ENCODE measurements at regions not wholly inside any gene's neighbourhood (a gene's known extent, or its start where the extent isn't known, plus 50 kb on each side); places are given as distances from the start of the nearest gene placed in this dataset.

GRCh38 chr2:2828774-2829368, 497.8 kb upstream of the MYT1L start:
- no peak for DNase-seq (ENCODE audit: low read depth)

DNA sequence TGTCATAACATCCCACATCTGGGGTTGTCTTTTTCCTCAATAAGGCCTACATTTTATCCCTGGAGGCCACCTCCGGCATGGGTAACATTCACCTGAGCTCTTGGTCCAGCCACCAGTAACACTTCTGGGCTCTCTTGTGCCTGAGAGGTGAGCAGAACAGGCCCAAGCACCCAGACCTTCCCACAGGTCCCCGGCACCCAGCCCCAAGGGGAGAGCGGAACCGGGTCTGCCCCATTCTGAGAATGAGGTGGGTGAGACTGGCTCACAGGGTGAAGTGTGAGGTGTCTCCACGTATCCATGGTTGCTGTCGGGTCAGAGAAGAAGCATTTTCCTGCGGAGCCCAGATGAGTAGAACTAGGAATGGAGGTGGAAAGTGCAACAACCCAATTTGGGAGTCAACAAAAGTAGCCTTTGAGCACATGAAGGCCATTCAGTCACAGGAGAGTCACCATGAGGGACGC, 496.7 kb upstream of the MYT1L start:
- DNase-seq (ENCODE audit: low read depth), result no peak

GRCh38 chr2:2827046-2827636, 496.1 kb upstream of the MYT1L start:
- DNase-seq (ENCODE audit: low read depth), result no peak

DNA sequence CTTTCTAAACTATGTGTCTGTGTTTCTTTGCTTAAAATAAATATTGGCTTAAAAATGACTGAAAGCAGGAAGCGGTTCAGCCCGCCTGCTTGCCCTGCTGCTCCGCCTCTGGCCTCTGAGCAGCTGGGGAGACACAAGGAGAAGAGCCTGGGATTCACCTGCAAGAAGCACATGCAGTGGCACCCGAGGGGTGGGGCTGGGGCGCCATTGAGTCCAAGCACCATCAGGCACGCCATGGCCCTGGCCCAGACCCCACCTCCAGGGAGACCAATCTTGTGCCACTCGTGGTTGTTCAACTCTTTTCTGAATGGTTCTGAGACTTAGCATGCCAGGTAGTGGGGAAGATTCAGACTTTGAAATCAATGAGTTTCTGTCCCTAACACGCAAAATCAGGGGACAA, 495.5 kb upstream of the MYT1L start:
- no peak for DNase-seq (ENCODE audit: low read depth)

GRCh38 chr2:2826209-2826551, 495.1 kb upstream of the MYT1L start:
- DNase-seq (ENCODE audit: low read depth), result no peak

GRCh38 chr2:2825516-2826208, 494.6 kb upstream of the MYT1L start:
- no peak for DNase-seq (ENCODE audit: low read depth)

DNA sequence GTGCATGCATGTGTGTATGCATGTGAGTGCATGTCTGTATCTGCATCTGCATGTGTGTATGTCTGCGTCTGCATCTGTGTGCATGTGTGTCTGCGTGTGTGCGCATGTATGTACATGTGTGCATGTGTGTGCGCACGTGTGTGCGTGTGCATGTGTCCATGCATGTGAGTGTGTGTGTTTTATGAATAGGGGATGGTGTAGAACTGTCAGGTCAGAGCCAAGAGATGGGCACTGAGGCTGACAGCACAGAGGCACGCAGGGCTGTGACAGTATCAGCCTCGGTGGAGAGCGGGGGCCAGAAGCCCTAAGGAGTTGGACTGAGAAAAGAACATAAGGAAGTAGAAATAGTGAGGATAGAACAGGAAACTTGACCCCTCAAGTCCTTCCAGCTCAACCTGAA, 494.0 kb upstream of the MYT1L start:
- DNase-seq (ENCODE audit: low read depth), result no peak

DNA sequence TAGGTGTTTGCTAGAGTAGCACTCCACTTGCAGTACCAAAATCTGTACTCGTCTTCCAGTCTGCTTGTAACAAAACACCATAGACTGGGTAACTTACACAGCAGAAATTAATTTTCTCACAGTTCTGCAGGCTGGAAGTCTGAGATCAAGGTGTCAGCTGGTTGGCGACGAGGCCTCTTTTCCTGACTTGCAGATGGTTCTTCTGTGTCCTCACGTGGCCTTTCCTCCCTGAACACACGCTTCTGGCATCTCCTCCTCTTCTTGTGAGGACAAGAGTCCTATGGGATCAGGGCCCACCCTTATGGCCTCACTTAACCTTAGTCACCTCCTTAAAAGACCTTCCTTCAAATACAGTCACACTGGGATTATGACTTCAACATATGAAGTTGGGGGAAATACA, 493.5 kb upstream of the MYT1L start:
- no peak for DNase-seq (ENCODE audit: low read depth)

GRCh38 chr2:2823061-2823753, 492.1 kb upstream of the MYT1L start:
- DNase-seq (ENCODE audit: low read depth), result no peak

DNA sequence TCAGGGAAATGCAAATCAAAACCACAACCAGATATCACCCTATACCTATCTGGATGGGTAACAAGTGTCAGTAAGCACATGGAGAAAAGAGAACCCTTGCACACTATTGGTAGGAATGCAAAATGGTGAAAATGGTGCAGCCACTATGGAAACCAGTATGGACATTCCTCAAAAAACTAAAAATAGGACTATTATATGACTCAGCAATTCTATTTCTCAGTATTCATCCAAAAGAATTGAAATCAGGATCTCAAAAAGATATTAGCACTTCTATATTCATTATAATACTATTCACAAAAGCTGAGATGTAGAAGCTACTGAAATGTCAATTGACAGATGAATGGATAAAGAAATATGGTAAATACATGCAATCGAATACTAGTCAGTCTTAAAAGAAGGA, 491.1 kb upstream of the MYT1L start:
- no peak for DNase-seq (ENCODE audit: low read depth)

GRCh38 chr2:2812648-2813047, 481.6 kb upstream of the MYT1L start:
- no peak for DNase-seq (ENCODE audit: low read depth)

- no peak for DNase-seq (ENCODE audit: low read depth)
Observed at GRCh38 chr2:2812117-2812516, 481.0 kb upstream of the MYT1L start.

GRCh38 chr2:2810504-2810903, 479.4 kb upstream of the MYT1L start:
- DNase-seq (ENCODE audit: low read depth), result no peak

GRCh38 chr2:2809771-2810170, 478.7 kb upstream of the MYT1L start:
- DNase-seq (ENCODE audit: low read depth), result no peak

DNA sequence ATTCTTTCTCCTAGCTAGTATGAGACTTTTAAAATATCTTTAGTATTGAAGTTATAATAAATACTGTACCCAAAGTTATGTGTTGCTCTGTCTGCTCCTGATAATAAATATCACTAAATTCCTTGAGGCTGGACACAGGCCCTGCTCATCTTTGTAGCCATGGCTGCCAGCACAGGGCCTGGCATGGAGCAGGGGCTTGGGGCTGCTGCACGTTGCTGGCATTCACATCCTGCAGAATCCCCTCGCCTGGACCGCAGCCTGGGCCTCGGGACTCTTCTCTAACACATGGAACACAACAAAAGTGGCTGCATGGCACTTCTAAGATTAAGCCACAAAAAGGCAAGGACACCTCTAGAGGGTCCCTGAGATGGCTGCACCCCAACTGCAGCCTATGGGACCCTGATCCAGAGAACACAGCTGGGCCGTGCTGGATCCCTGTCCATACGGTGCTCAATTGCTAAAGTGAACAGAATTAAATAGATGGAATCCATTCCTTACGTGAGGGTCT, 477.5 kb upstream of the MYT1L start:
- no peak for DNase-seq (ENCODE audit: low read depth)

DNA sequence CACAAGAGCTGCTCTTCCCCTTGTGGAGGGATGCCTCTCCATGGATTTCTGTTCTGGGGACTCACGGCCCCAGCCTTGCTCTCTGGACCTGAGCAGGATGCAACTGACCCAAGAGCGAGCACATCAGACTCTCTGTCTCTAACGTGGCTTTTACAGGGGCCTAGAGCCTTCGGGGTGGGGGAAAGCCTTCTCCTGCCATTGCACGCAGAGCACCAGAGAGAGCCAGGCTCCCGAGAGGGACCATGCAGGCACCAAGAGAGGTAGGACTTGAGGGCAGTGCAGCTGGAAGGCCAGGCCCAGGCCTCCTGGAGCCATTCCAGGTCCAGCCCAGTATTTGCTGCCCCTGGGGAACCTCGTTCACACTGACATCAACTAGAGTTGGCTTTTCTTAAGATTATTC, 475.6 kb upstream of the MYT1L start:
- DNase-seq (ENCODE audit: low read depth), result no peak

DNA sequence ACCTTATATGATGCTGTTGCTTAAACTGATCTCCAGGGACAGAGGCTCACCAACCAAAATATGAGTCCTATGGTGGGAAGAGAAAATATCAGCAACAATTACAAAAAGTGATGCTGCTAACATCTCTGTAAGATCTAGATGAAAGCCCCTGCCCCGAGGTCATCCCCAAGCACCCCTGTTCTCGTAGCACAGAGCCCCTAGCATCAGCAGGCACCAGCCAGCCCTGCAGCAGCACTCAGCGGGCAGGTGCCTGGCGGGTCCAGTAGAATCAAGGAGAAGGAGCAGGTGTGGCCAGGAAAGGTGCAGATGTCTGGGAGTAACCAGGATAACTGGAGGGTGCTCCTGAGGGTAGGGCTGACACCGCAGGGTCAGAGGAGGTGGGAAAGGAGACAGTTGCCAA, 474.2 kb upstream of the MYT1L start:
- no peak for DNase-seq (ENCODE audit: low read depth)

DNA sequence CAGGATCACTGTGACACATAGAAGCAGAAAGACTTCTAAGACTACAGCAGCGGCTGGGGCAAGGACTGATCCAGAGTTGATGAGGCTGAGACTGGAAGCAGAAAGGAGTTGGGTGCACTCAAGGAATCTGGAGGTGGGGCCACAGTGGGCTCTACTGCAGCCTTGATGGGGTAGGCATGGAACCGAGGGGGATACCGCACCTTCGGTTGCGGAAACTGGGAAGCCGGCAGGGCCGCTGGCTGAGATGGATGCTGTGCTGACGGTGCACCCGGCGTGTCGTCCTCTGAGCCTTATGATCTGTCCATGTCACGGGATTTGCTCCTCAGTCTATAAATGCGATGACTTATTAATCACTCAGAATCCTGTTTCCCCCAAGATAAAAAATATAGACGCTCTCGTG, 473.5 kb upstream of the MYT1L start:
- no peak for DNase-seq (ENCODE audit: low read depth)

DNA sequence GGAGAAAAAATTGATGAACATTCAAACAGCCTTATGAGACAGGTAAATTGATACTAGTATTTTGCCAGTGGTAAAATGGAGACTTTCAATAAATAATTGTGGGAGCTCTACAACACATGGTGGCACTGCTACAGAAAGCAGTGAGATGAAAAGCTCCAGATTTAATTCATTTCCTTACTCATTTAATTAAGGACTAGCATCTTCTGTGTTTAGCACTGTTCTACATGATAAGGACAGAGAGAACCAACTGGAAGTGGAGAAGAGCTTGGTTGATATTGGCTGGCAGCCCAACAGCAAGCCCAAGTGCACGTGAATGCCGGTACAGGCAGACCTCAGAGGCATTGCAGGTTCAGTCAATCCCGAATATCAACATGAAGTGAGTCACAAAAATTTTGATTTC, 470.4 kb upstream of the MYT1L start:
- DNase-seq (ENCODE audit: low read depth), result no peak

- no peak for DNase-seq (ENCODE audit: low read depth)
Observed at GRCh38 chr2:2800697-2801096, 469.6 kb upstream of the MYT1L start.

- DNase-seq (ENCODE audit: low read depth), result no peak
Observed at GRCh38 chr2:2800001-2800400, 468.9 kb upstream of the MYT1L start.

- DNase-seq (ENCODE audit: low read depth), result no peak
Observed at GRCh38 chr2:2799151-2799697, 468.1 kb upstream of the MYT1L start.

GRCh38 chr2:2798337-2798736, 467.3 kb upstream of the MYT1L start:
- DNase-seq (ENCODE audit: low read depth), result no peak
